B cell (primary cell): ENCODE measurements at regions not wholly inside any gene's neighbourhood (a gene's known extent, or its start where the extent isn't known, plus 50 kb on each side); places are given as distances from the start of the nearest gene placed in this dataset.

Experiments used
- ATAC-seq: fragments of 200-7000 bp; cut with Tn5 transposase; one replicate; pipeline ENCODE4 v1.10.0; 2021; ENCODE audit warnings: low read depth, mild to moderate bottlenecking, moderate number of reproducible peaks, moderate library complexity
- CTCF ChIA-PET: fragments of 350-600 bp; sonication (Branson Sonifier 250); formaldehyde crosslinking; loops from one replicate; lab custom pipeline; 2021; ENCODE audit warnings: antibody characterized with exemption, inconsistent platforms; lab: Charles Lee
- POLR2A ChIA-PET: fragments of 350-600 bp; sonication (Branson Sonifier 250); formaldehyde crosslinking; loops from one replicate; lab custom pipeline; 2021; ENCODE audit warnings: antibody characterized with exemption; lab: Charles Lee
- DNase-seq: peaks from one replicate; pipeline ENCODE4 v3.0.0; 2013
- H2AFZ ChIP-seq: 2 replicates; pipeline ENCODE4 v1.6.1; 2012; ENCODE audit warnings: mild to moderate bottlenecking, low read depth, low read length; ENCODE audit not compliant: insufficient read depth, poor library complexity, severe bottlenecking
- H3K27ac ChIP-seq, 2 donors: 1 replicate in 1 of 2; 2 replicates in 1 of 2; pipeline ENCODE4 v1.5.1; 2012 to 2013; ENCODE audit warnings: low read length in 2 of 2, mild to moderate bottlenecking in 2 of 2, moderate library complexity in 1 of 2
- H3K27me3 ChIP-seq, 4 experiments: fragments of 200-600 bp in 1 of 4; sonication (generic) in 1 of 4; replicated peaks in 1 of 4; 1 replicate in 2 of 4; 2 replicates in 2 of 4; pipeline versions ENCODE4 v1.6.1 to v1.7.0; 2013 to 2016; ENCODE audit warnings: low read length in 3 of 4, mild to moderate bottlenecking in 2 of 4, mixed read lengths in 1 of 4, moderate library complexity in 1 of 4; ENCODE audit not compliant: insufficient read depth in 4 of 4, control insufficient read depth in 3 of 4; ENCODE audit errors: control extremely low read depth in 1 of 4
- H3K36me3 ChIP-seq, 2 experiments: replicated peaks in 1 of 2; 1 replicate in 1 of 2; 2 replicates in 1 of 2; pipeline versions ENCODE4 v1.6.1 to v1.7.1; 2013; ENCODE audit warnings: low read length in 1 of 2; ENCODE audit not compliant: insufficient read depth in 2 of 2, control insufficient read depth in 1 of 2; ENCODE audit errors: control extremely low read depth in 1 of 2, extremely low read depth in 1 of 2
- H3K4me1 ChIP-seq, 2 donors: fragments of 200-600 bp in 1 of 2; sonication (generic) in 1 of 2; 1 replicate in 1 of 2; 2 replicates in 1 of 2; pipeline versions ENCODE4 v1.5.1 to v1.6.1; 2013 to 2017; ENCODE audit warnings: low read length in 2 of 2; ENCODE audit not compliant: control insufficient read depth in 2 of 2, insufficient read depth in 2 of 2
- H3K4me2 ChIP-seq: replicated peaks from 2 replicates; pipeline ENCODE3; 2012; ENCODE audit warnings: mild to moderate bottlenecking, low read depth, low read length; ENCODE audit not compliant: poor library complexity, severe bottlenecking
- H3K4me3 ChIP-seq, 5 experiments: fragments of 200-600 bp in 1 of 5; sonication (generic) in 1 of 5; 1 replicate in 3 of 5; 2 replicates in 2 of 5; pipeline versions ENCODE4 v1.5.1 to v1.7.0; 2011 to 2016; ENCODE audit warnings: low read length in 4 of 5, mild to moderate bottlenecking in 4 of 5, low read depth in 2 of 5, control low read depth in 1 of 5, moderate library complexity in 1 of 5; ENCODE audit not compliant: insufficient read depth in 1 of 5; ENCODE audit errors: control extremely low read depth in 1 of 5, extremely low read depth in 1 of 5
- H3K79me2 ChIP-seq: fragments of 200-600 bp; sonication (generic); one replicate; pipeline ENCODE4 v1.6.0; 2016; ENCODE audit warnings: low read length; ENCODE audit not compliant: control insufficient read depth, insufficient read depth
- H3K9ac ChIP-seq: fragments of 200-600 bp; sonication (generic); 2 replicates; pipeline ENCODE4 v1.6.1; 2017; ENCODE audit warnings: mild to moderate bottlenecking, low read length, moderate library complexity
- H3K9me3 ChIP-seq, 3 donors: one replicate each; pipeline versions ENCODE4 v1.6.1 to v1.7.1; 2013; ENCODE audit warnings: low read length in 2 of 3; ENCODE audit not compliant: control insufficient read depth in 2 of 3, insufficient read depth in 1 of 3; ENCODE audit errors: control extremely low read depth in 1 of 3
- H4K20me1 ChIP-seq: 2 replicates; pipeline ENCODE4 v1.6.0; 2012; ENCODE audit warnings: mild to moderate bottlenecking, low read length; ENCODE audit not compliant: insufficient read depth, control insufficient read depth, poor library complexity, severe bottlenecking
- H3K27ac Mint-ChIP-seq: one replicate; pipeline ENCODE4 v1.8.0; 2021; ENCODE audit warnings: mixed read lengths
- H3K27me3 Mint-ChIP-seq: one replicate; pipeline ENCODE4 v1.8.0; 2021; ENCODE audit warnings: mixed read lengths
- H3K4me1 Mint-ChIP-seq: one replicate; pipeline ENCODE4 v1.8.0; 2021; ENCODE audit warnings: mixed read lengths
- H3K4me3 Mint-ChIP-seq: one replicate; pipeline ENCODE4 v1.8.0; 2021; ENCODE audit warnings: mixed read lengths
- H3K9me3 Mint-ChIP-seq: one replicate; pipeline ENCODE4 v1.8.0; 2022; ENCODE audit warnings: mixed read lengths; ENCODE audit not compliant: insufficient read depth
- EZH2 ChIP-seq: IDR thresholded peaks from 2 replicates; pipeline ENCODE4 v1.6.1; 2012; ENCODE audit warnings: borderline replicate concordance, low read depth, mild to moderate bottlenecking, moderate library complexity, low read length; ENCODE audit not compliant: insufficient read depth, poor library complexity, severe bottlenecking
- WGBS: methylation state at CpG from one replicate; pipeline ENCODE4 v1.1.5; 2013; ENCODE audit warnings: missing lambda C conversion rate; ENCODE audit not compliant: insufficient coverage; 5-methylcytosine and 5-hydroxymethylcytosine counted together
- intact Hi-C: fragments of 100-400 bp; cut with micrococcal nuclease; formaldehyde crosslinking; loops from one replicate; pipeline ENCODE4 v1.10.0; 2022
- TF ChIP-seq, protein P1 (sequence below): fragments of 200-600 bp; IDR thresholded peaks from one replicate; pipeline ENCODE4 v1.8.0; 2022; ENCODE audit warnings: antibody characterized with exemption, mild to moderate bottlenecking

DNA sequence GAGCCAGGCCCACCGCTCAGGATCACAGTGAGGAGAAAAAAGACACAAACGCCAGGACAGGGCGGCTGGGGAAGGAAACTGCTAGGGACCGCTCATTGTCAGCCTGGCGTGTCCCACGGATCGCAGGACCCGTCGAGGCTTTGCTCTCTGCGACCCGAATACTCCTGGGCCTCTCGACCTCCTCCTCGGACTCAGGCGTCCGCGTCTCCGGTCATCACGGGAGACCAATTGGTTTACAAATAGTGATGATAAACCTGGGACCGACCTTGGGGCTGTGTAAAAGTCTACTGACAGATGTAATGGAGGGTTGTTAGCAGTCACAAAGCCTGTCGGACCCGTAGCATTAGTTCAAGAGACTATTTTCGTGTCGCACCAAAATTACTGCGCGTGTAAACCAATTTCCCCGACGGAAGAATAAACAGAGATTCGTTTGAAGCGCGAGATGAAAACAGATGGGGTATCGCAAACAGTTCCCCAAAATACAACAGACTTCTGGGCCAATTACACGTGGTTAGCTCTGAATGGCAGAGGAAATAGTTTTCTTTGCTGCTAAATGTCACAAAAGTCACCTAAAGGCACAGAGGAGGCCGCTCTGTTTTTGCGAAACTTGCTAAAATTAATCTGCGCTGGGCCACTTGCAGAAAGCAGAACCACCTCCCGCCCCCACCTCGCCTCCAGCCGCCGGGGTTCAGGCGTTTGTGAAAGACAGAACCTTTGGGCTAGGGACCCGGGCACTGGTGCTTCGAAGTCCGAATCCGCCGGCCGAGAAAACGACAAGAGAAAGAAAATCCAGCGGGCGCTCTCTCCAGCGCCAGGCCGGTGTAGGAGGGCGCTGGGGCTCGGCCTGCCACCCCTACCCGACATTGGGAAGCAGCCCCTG lies 67.6 kb downstream of the FOXD1 start:
- H3K9me3 ChIP-seq: peaks cover 8 to 26% (median 14%) of the 10 kb centered on the region in 3 donors
- Mint-ChIP-seq H3K9me3 (peaks cover 16% of the 10 kb centered on the region), H3K4me3 (no peak overlapping the region), H3K27ac (no peak overlapping the region), H3K27me3 (peaks cover 72% of the 10 kb centered on the region), H3K4me1 (peaks cover 7% of the 10 kb centered on the region)
- 7% methylated on average over 50 of the region's 54 CpGs for WGBS
- H3K4me3 ChIP-seq: peak overlapping the region in 2 of 5 experiments; percentile 9 to 29
- TF ChIP-seq, protein P1, sequence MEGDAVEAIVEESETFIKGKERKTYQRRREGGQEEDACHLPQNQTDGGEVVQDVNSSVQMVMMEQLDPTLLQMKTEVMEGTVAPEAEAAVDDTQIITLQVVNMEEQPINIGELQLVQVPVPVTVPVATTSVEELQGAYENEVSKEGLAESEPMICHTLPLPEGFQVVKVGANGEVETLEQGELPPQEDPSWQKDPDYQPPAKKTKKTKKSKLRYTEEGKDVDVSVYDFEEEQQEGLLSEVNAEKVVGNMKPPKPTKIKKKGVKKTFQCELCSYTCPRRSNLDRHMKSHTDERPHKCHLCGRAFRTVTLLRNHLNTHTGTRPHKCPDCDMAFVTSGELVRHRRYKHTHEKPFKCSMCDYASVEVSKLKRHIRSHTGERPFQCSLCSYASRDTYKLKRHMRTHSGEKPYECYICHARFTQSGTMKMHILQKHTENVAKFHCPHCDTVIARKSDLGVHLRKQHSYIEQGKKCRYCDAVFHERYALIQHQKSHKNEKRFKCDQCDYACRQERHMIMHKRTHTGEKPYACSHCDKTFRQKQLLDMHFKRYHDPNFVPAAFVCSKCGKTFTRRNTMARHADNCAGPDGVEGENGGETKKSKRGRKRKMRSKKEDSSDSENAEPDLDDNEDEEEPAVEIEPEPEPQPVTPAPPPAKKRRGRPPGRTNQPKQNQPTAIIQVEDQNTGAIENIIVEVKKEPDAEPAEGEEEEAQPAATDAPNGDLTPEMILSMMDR: no peak
- TF ChIP-seq EZH2: no peak
- H3K9ac ChIP-seq: no peak overlapping the region
- peak overlapping the region; percentile 49 for H2AFZ ChIP-seq
- ATAC-seq (no peak), DNase-seq (no peak)
- ChIA-PET POLR2A (no interaction called here), CTCF (no interaction called here)
- no peaks in the 10 kb centered on the region for H3K36me3 ChIP-seq
- H3K27me3 ChIP-seq: peaks cover 0 to 65% (median 40%) of the 10 kb centered on the region in 4 experiments
- H3K4me1 ChIP-seq: peaks cover 3 to 17% of the 10 kb centered on the region in 2 donors
- H4K20me1 ChIP-seq: no peaks in the 10 kb centered on the region
- H3K27ac ChIP-seq: no peak overlapping the region
- intact Hi-C loops: no loop called here
- H3K79me2 ChIP-seq: no peaks in the 10 kb centered on the region
- H3K4me2 ChIP-seq: peak overlapping the region; percentile 39

DNA sequence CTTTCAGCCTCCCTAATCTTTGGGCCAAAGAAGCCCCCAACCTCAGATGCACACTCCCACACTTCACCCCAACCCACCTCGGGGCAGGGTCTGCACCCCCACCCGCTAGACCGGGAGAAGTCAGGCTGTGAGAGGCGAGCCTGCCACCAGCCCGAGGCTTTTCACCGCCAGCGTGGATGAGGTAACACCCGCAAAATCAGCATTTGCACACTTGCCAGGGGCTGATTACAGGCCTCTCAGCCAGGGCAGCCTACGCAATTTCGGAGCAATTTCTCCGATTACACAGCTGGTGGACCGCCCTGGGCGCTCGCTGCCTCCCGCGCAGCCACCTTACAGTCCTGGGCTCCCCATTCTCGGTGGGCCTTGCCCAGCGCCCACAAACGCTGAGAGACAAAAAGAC lies 68.5 kb downstream of the FOXD1 start:
- Histone ChIP-seq H3K4me3 (no peak overlapping the region), H3K4me1 (peaks cover 3 to 17% of the 10 kb centered on the region in 2 donors), H3K79me2 (no peaks in the 10 kb centered on the region), H2AFZ (no peak overlapping the region), H3K9ac (no peak overlapping the region), H3K36me3 (no peaks in the 10 kb centered on the region), H4K20me1 (no peaks in the 10 kb centered on the region), H3K27ac (no peak overlapping the region), H3K27me3 (peaks cover 0 to 64% (median 35%) of the 10 kb centered on the region in 4 experiments), H3K4me2 (no peak overlapping the region), H3K9me3 (peaks cover 5 to 26% (median 8%) of the 10 kb centered on the region in 3 donors)
- ATAC-seq (no peak), DNase-seq (no peak)
- WGBS: 19% methylated on average over 19 of the region's 19 CpGs
- Mint-ChIP-seq H3K4me3 (no peak overlapping the region), H3K9me3 (peaks cover 13% of the 10 kb centered on the region), H3K4me1 (peaks cover 7% of the 10 kb centered on the region), H3K27ac (no peak overlapping the region), H3K27me3 (peaks cover 74% of the 10 kb centered on the region)
- intact Hi-C loops: no loop called here
- TF ChIP-seq EZH2: no peak
- TF ChIP-seq, protein P1: no peak
- ChIA-PET CTCF (no interaction called here), POLR2A (no interaction called here)
